Osteoblast (primary cell): ENCODE measurements at regions not wholly inside any gene's neighbourhood (a gene's known extent, or its start where the extent isn't known, plus 50 kb on each side); places are given as distances from the start of the nearest gene placed in this dataset.
A peak's percentile ranks its signal among the peaks of the same experiment; 100 is the strongest.
"Not testable (repeated sequence)": the region's sequence is repeated elsewhere in the genome, so short reads cannot be mapped to it uniquely, and the experiment has no call there.

ENCODE experiments used
- DNase-seq: peaks from one replicate; pipeline ENCODE4 v3.0.0; 2011; ENCODE audit warnings: low spot score, mixed read lengths; ENCODE audit not compliant: insufficient read length; ENCODE audit errors: missing footprints
- H2AFZ ChIP-seq: 2 replicates; pipeline ENCODE4 v1.6.0; 2011; ENCODE audit warnings: mild to moderate bottlenecking, low read length
- H3K27ac ChIP-seq: 2 replicates; pipeline ENCODE4 v1.5.1; 2011; ENCODE audit warnings: mild to moderate bottlenecking, low read depth, low read length, moderate library complexity
- H3K27me3 ChIP-seq: 2 replicates; pipeline ENCODE4 v1.6.0; 2012; ENCODE audit warnings: mild to moderate bottlenecking, control low read depth, inconsistent platforms, low read length, moderate library complexity; ENCODE audit not compliant: insufficient read depth
- H3K36me3 ChIP-seq: 2 replicates; pipeline ENCODE4 v1.5.1; 2011; ENCODE audit warnings: mild to moderate bottlenecking, low read length, control low read depth, moderate library complexity; ENCODE audit not compliant: insufficient read depth
- H3K4me1 ChIP-seq: 2 replicates; pipeline ENCODE4 v1.5.1; 2011; ENCODE audit warnings: mild to moderate bottlenecking, low read length, control low read depth, moderate library complexity; ENCODE audit not compliant: insufficient read depth
- H3K4me2 ChIP-seq: 2 replicates; pipeline ENCODE4 v1.6.0; 2011; ENCODE audit warnings: mild to moderate bottlenecking, low read length; ENCODE audit not compliant: insufficient read depth
- H3K4me3 ChIP-seq: fragments of 200-600 bp; sonication (generic); 3 replicates; pipeline ENCODE4 v1.5.1; 2012; ENCODE audit warnings: mild to moderate bottlenecking, low read length, inconsistent platforms; ENCODE audit not compliant: insufficient read depth
- H3K79me2 ChIP-seq: 2 replicates; pipeline ENCODE4 v1.6.0; 2012; ENCODE audit warnings: mild to moderate bottlenecking, low read length, control low read depth, inconsistent platforms; ENCODE audit not compliant: insufficient read depth
- H3K9me3 ChIP-seq: 2 replicates; pipeline ENCODE4 v1.5.1; 2011; ENCODE audit warnings: low read depth, low read length, control low read depth
- H4K20me1 ChIP-seq: 2 replicates; pipeline ENCODE4 v1.6.0; 2012; ENCODE audit warnings: mild to moderate bottlenecking, low read length, control low read depth; ENCODE audit not compliant: insufficient read depth
- TF ChIP-seq, protein P1 (sequence below): IDR thresholded peaks from 2 replicates; pipeline ENCODE4 v1.5.1; 2011; ENCODE audit warnings: mild to moderate bottlenecking, low read depth, low read length, moderate library complexity; ENCODE audit errors: extremely low read depth

- H3K79me2 ChIP-seq, result no peaks in the 10 kb centered on the region
- H3K4me2 ChIP-seq, result no peak overlapping the region
- no peaks in the 10 kb centered on the region for H3K27me3 ChIP-seq
- H3K9me3 ChIP-seq, result no peaks in the 10 kb centered on the region
- no peak overlapping the region for H3K27ac ChIP-seq
- TF ChIP-seq, protein P1, sequence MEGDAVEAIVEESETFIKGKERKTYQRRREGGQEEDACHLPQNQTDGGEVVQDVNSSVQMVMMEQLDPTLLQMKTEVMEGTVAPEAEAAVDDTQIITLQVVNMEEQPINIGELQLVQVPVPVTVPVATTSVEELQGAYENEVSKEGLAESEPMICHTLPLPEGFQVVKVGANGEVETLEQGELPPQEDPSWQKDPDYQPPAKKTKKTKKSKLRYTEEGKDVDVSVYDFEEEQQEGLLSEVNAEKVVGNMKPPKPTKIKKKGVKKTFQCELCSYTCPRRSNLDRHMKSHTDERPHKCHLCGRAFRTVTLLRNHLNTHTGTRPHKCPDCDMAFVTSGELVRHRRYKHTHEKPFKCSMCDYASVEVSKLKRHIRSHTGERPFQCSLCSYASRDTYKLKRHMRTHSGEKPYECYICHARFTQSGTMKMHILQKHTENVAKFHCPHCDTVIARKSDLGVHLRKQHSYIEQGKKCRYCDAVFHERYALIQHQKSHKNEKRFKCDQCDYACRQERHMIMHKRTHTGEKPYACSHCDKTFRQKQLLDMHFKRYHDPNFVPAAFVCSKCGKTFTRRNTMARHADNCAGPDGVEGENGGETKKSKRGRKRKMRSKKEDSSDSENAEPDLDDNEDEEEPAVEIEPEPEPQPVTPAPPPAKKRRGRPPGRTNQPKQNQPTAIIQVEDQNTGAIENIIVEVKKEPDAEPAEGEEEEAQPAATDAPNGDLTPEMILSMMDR, result no peak
- no peaks in the 10 kb centered on the region for H3K36me3 ChIP-seq
- DNase-seq, result no peak
- no peaks in the 10 kb centered on the region for H4K20me1 ChIP-seq
- H3K4me3 ChIP-seq, result no peak overlapping the region
- no peaks in the 10 kb centered on the region for H3K4me1 ChIP-seq
- H2AFZ ChIP-seq, result no peak overlapping the region
Measured at GRCh38 chr12:32975122-32975521, 78.5 kb upstream of the PKP2 start.

GRCh38 chr12:32970465-32971110 is 74.0 kb upstream of the PKP2 start:
- no peaks in the 10 kb centered on the region for H3K36me3 ChIP-seq
- no peak overlapping the region for H2AFZ ChIP-seq
- no peak overlapping the region for H3K4me2 ChIP-seq
- H3K27me3 ChIP-seq, result no peaks in the 10 kb centered on the region
- no peaks in the 10 kb centered on the region for H3K79me2 ChIP-seq
- H3K9me3 ChIP-seq, result no peaks in the 10 kb centered on the region
- no peak overlapping the region for H3K4me3 ChIP-seq
- no peaks in the 10 kb centered on the region for H3K4me1 ChIP-seq
- TF ChIP-seq, protein P1, result no peak
- H4K20me1 ChIP-seq, result no peaks in the 10 kb centered on the region
- no peak overlapping the region for H3K27ac ChIP-seq
- peak; percentile 13 for DNase-seq

GRCh38 chr12:32964981-32965585 is 68.5 kb upstream of the PKP2 start:
- Histone ChIP-seq H3K27ac (no peak overlapping the region), H4K20me1 (no peaks in the 10 kb centered on the region), H3K79me2 (no peaks in the 10 kb centered on the region), H2AFZ (no peak overlapping the region), H3K27me3 (no peaks in the 10 kb centered on the region), H3K4me3 (no peak overlapping the region), H3K9me3 (no peaks in the 10 kb centered on the region), H3K4me1 (no peaks in the 10 kb centered on the region), H3K36me3 (no peaks in the 10 kb centered on the region), H3K4me2 (no peak overlapping the region)
- TF ChIP-seq, protein P1, result no peak
- no peak for DNase-seq

- not testable (repeated sequence) for H3K27ac ChIP-seq, H3K4me2 ChIP-seq, H3K79me2 ChIP-seq, DNase-seq, H3K4me3 ChIP-seq, H3K4me1 ChIP-seq, H3K36me3 ChIP-seq, H4K20me1 ChIP-seq, H3K9me3 ChIP-seq, H3K27me3 ChIP-seq, H2AFZ ChIP-seq
Measured at GRCh38 chr12:32956418-32956817, 59.8 kb upstream of the PKP2 start.
